ENCODE measurements at regions not wholly inside any gene's neighbourhood (a gene's known extent, or its start where the extent isn't known, plus 50 kb on each side); places are given as distances from the start of the nearest gene placed in this dataset.
"Not testable (repeated sequence)": the region's sequence is repeated elsewhere in the genome, so short reads cannot be mapped to it uniquely, and the experiment has no call there.

- TF ChIP-seq CTCF (IDR thresholded peaks at IDR 0.05; ENCODE audit: low read length); EZH2 (IDR thresholded peaks at IDR 0.05; ENCODE audit: borderline replicate concordance, low read length): not testable (repeated sequence)
Measured at GRCh38 chr2:224113930-224114329, 74.8 kb upstream of the SERPINE2 start.

All from OCI-LY1 (cell line).